HL-60 (cell line): ENCODE measurements at regions not wholly inside any gene's neighbourhood (a gene's known extent, or its start where the extent isn't known, plus 50 kb on each side); places are given as distances from the start of the nearest gene placed in this dataset.

ENCODE experiments used
- CTCF ChIP-seq: IDR thresholded peaks from one replicate; pipeline ENCODE4 v1.5.1; 2011; ENCODE audit warnings: low read length, control low read depth, inconsistent platforms; ENCODE audit not compliant: insufficient read depth
- POLR2AphosphoS5 ChIP-seq: IDR thresholded peaks from 2 replicates; pipeline ENCODE4 v1.6.1; 2012; ENCODE audit warnings: low read depth

- TF ChIP-seq CTCF (no peak), POLR2AphosphoS5 (no peak)
Measured at GRCh38 chr3:140848666-140849065, 93.0 kb upstream of the SLC25A36 start.
